Naive thymus-derived CD8-positive, alpha-beta T cell (primary cell): ENCODE measurements at regions not wholly inside any gene's neighbourhood (a gene's known extent, or its start where the extent isn't known, plus 50 kb on each side); places are given as distances from the start of the nearest gene placed in this dataset.
"Not testable (repeated sequence)": the region's sequence is repeated elsewhere in the genome, so short reads cannot be mapped to it uniquely, and the experiment has no call there.

Experiments used
- ATAC-seq, 2 donors: fragments of 150-1000 bp; cut with Tn5 transposase in 1 of 2; sonication (Bioruptor Pico), chemical (Tn5 transposase) in 1 of 2; 1 replicate in 1 of 2; 2 replicates in 1 of 2; pipeline ENCODE4 v1.10.0; 2021; ENCODE audit warnings: mild to moderate bottlenecking in 2 of 2, moderate library complexity in 2 of 2
- POLR2A ChIA-PET: fragments of 350-600 bp; sonication (Branson Sonifier 250); formaldehyde crosslinking; loops from one replicate; lab custom pipeline; 2021; ENCODE audit warnings: antibody characterized with exemption; lab: Charles Lee
- DNase-seq, 10 donors: peaks; one replicate each; pipeline versions ENCODE4 v3.0.0 to v3.0.0-alpha.2; 2020 to 2022
- H3K27ac Mint-ChIP-seq, 10 donors: one replicate each; pipeline ENCODE4 v1.8.0; 2020 to 2022; ENCODE audit warnings: mild to moderate bottlenecking in 10 of 10, mixed read lengths in 10 of 10, moderate library complexity in 4 of 10, inconsistent platforms in 1 of 10
- H3K27me3 Mint-ChIP-seq, 5 donors: one replicate each; pipeline ENCODE4 v1.8.0; 2021 to 2022; ENCODE audit warnings: mixed read lengths in 5 of 5
- H3K36me3 Mint-ChIP-seq, 3 donors: one replicate each; pipeline ENCODE4 v1.8.0; 2020 to 2022; ENCODE audit warnings: mixed read lengths in 3 of 3, mild to moderate bottlenecking in 2 of 3, inconsistent platforms in 1 of 3
- H3K4me1 Mint-ChIP-seq, 4 donors: one replicate each; pipeline ENCODE4 v1.8.0; 2021 to 2022; ENCODE audit warnings: mixed read lengths in 4 of 4
- H3K4me3 Mint-ChIP-seq, 10 donors: one replicate each; pipeline ENCODE4 v1.8.0; 2020 to 2022; ENCODE audit warnings: mild to moderate bottlenecking in 10 of 10, mixed read lengths in 10 of 10, moderate library complexity in 6 of 10, inconsistent platforms in 1 of 10
- H3K9me3 Mint-ChIP-seq, 9 donors: one replicate each; pipeline ENCODE4 v1.8.0; 2020 to 2022; ENCODE audit warnings: mixed read lengths in 9 of 9, mild to moderate bottlenecking in 3 of 9, inconsistent platforms in 1 of 9, moderate library complexity in 1 of 9

DNA sequence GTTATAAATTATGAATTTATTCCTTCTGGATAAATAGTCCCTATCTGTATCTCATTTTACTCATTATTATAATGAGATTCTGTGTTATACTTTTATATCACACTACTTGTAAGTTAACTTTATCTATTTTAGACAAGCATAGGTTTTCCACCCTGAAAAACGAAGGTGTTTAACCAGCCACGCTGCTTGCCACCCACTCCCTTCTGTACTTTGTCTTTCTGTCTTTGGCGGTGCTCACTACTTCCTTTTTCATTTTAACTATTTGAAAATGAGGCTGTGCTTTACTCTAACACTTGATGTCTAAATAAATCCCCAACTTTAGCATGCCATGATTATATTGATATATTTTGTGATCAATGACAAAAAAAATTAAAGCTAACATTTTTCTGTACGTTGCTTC is 952.9 kb downstream of the DNAJB9 start:
- Mint-ChIP-seq H3K27me3 (no peaks in the 10 kb centered on the region), H3K4me3 (no peak overlapping the region), H3K36me3 (no peaks in the 10 kb centered on the region), H3K27ac (no peak overlapping the region), H3K4me1 (no peaks in the 10 kb centered on the region), H3K9me3 (peaks cover 0 to 4% (median 0%) of the 10 kb centered on the region in 9 donors)
- ATAC-seq (no peak), DNase-seq (no peak)
- POLR2A ChIA-PET = no interaction called here

DNA sequence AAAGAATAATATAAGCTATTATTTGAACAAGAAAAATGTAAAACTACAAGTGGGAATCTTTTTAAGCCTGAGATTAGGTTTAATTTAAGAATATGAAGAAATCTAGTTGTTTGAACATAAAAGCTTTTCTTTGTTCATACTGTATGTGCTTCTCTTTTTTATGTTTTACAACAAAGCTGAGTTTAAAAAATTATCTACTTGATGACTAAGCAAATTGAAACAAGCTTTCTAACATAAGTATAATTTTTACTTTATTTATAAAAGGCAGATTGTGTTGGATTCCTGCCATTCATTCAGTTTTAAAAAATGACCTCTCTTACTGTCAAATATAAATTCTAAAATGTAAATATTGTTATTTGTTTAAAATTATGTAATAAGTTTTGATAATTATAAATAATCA is 958.2 kb downstream of the DNAJB9 start:
- POLR2A ChIA-PET = no interaction called here
- Mint-ChIP-seq H3K4me1 (no peaks in the 10 kb centered on the region), H3K9me3 (peaks cover 0 to 6% (median 0%) of the 10 kb centered on the region in 9 donors), H3K36me3 (no peaks in the 10 kb centered on the region), H3K4me3 (no peak overlapping the region), H3K27ac (no peak overlapping the region), H3K27me3 (no peaks in the 10 kb centered on the region)
- ATAC-seq (no peak), DNase-seq (no peak)

DNA sequence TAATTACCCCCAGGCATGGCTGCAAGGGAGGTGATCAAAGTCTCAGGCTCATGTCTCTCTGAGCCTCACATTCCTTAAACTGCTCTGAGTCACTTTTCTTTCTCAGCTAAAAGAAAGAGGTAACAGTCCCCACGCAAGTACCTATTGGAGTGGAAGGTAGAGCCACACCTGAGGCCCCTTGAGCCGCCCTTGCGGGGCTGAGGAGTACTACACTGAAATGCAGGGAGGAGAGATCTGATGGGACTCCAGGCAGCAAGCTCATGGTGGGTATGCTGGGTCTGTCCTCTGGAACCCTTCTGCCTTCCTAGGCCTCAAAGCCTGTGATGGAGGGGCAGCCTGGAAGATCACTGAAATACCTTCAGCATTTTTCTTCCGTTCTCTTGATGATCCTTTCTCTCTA is 960.0 kb downstream of the DNAJB9 start:
- POLR2A ChIA-PET = no interaction called here
- Mint-ChIP-seq H3K4me3 (no peak overlapping the region), H3K4me1 (no peaks in the 10 kb centered on the region), H3K36me3 (no peaks in the 10 kb centered on the region), H3K27me3 (no peaks in the 10 kb centered on the region), H3K9me3 (peaks cover 0 to 8% (median 0%) of the 10 kb centered on the region in 9 donors), H3K27ac (no peak overlapping the region)
- ATAC-seq (no peak), DNase-seq (no peak)

GRCh38 chr7:109532262-109532992 is 962.8 kb downstream of the DNAJB9 start:
- Mint-ChIP-seq H3K27ac (no peak overlapping the region), H3K27me3 (no peaks in the 10 kb centered on the region), H3K4me1 (no peaks in the 10 kb centered on the region), H3K36me3 (no peaks in the 10 kb centered on the region), H3K4me3 (no peak overlapping the region), H3K9me3 (peaks cover 0 to 8% (median 0%) of the 10 kb centered on the region in 9 donors)
- ATAC-seq = no peak
- DNase-seq = no peak
- POLR2A ChIA-PET = no interaction called here

DNA sequence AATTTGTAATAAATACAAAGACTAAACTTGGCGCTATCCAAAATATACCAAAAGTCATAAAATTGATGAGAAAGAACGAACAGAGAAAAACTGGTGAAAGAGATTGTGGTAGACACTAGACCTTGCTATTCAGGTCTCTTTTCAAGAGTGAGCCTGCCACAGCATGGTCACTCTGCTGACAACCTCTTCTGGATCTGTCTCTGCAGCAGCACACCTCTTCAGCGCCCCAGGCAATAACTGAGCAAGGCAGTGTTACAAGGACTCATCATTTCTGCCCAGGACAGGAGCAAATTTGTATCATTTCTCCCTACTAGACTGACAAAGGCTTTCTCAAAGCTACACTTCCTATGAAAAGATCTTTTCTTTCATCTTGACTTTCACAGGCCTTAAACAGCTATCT is 976.0 kb downstream of the DNAJB9 start:
- DNase-seq (no peak), ATAC-seq (no peak)
- H3K9me3 Mint-ChIP-seq = peaks cover 0 to 8% (median 2%) of the 10 kb centered on the region in 9 donors
- no peaks in the 10 kb centered on the region for H3K4me1 Mint-ChIP-seq
- peaks cover 0 to 2% (median 0%) of the 10 kb centered on the region in 5 donors for H3K27me3 Mint-ChIP-seq
- peaks cover 0 to 3% (median 0%) of the 10 kb centered on the region in 3 donors for H3K36me3 Mint-ChIP-seq
- POLR2A ChIA-PET = no interaction called here
- H3K4me3 Mint-ChIP-seq = no peak overlapping the region
- no peak overlapping the region for H3K27ac Mint-ChIP-seq

GRCh38 chr7:109549471-109550193 is 980.0 kb downstream of the DNAJB9 start:
- no peak overlapping the region for H3K27ac Mint-ChIP-seq
- peaks cover 2 to 27% (median 15%) of the 10 kb centered on the region in 9 donors for H3K9me3 Mint-ChIP-seq
- DNase-seq (no peak), ATAC-seq (no peak)
- H3K36me3 Mint-ChIP-seq = peaks cover 0 to 6% (median 0%) of the 10 kb centered on the region in 3 donors
- POLR2A ChIA-PET = no interaction called here
- no peaks in the 10 kb centered on the region for H3K4me1 Mint-ChIP-seq
- no peak overlapping the region for H3K4me3 Mint-ChIP-seq
- H3K27me3 Mint-ChIP-seq = peaks cover 0 to 2% (median 0%) of the 10 kb centered on the region in 5 donors

DNA sequence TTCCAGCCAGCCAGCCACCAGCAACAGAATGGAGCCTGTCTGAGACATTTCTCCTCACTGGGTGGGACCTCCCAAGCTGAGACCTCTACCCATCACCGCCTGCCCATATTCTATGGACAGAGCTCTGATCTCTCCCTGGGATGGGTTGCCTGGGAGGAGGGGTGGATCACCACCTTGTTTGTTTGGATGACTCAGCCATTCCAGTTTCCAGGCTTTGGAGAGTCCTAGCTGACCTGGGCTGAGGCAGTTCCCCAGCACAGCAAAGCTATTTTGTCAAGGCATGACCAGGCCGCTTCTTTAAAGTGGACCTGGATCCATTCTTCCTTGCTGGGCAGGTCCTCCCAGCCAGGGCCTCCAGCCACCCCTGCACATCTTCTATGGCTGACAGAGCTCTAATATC is 982.3 kb downstream of the DNAJB9 start:
- no peak overlapping the region for H3K27ac Mint-ChIP-seq
- H3K36me3 Mint-ChIP-seq = peaks cover 0 to 6% (median 0%) of the 10 kb centered on the region in 3 donors
- POLR2A ChIA-PET = no interaction called here
- H3K27me3 Mint-ChIP-seq = peaks cover 0 to 2% (median 0%) of the 10 kb centered on the region in 5 donors
- H3K4me3 Mint-ChIP-seq = no peak overlapping the region
- H3K4me1 Mint-ChIP-seq = no peaks in the 10 kb centered on the region
- peaks cover 0 to 41% (median 20%) of the 10 kb centered on the region in 9 donors for H3K9me3 Mint-ChIP-seq
- ATAC-seq (no peak), DNase-seq (no peak)

DNA sequence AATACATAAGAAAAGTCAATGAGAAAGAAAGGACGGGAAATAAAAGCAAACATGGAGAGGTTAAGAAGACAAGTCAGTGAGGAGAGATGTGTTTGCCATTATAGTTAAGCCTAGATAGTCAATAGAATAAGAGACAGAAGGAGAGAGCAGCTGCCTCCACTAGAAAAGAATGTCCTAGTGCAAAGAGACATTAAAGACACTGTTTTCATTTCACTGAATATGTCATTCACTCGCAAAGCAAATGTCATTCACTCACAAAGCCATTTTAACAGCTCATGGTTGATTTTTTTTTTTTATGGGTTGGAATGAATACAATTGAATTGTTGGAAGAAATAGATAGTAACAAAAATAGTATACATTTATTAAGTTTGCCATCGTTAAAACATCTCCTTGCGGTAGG is 1007.6 kb downstream of the DNAJB9 start:
- peaks cover 0 to 8% (median 0%) of the 10 kb centered on the region in 9 donors for H3K9me3 Mint-ChIP-seq
- no peaks in the 10 kb centered on the region for H3K4me1 Mint-ChIP-seq
- POLR2A ChIA-PET = no interaction called here
- DNase-seq (no peak), ATAC-seq (no peak)
- no peak overlapping the region for H3K4me3 Mint-ChIP-seq
- peaks cover 0 to 4% (median 0%) of the 10 kb centered on the region in 5 donors for H3K27me3 Mint-ChIP-seq
- peaks cover 0 to 7% (median 0%) of the 10 kb centered on the region in 3 donors for H3K36me3 Mint-ChIP-seq
- H3K27ac Mint-ChIP-seq = no peak overlapping the region

- H3K4me1 Mint-ChIP-seq = no peaks in the 10 kb centered on the region
- peaks cover 0 to 13% (median 4%) of the 10 kb centered on the region in 9 donors for H3K9me3 Mint-ChIP-seq
- no peak overlapping the region for H3K4me3 Mint-ChIP-seq
- peaks cover 0 to 7% (median 0%) of the 10 kb centered on the region in 3 donors for H3K36me3 Mint-ChIP-seq
- DNase-seq (no peak), ATAC-seq (no peak)
- POLR2A ChIA-PET = no interaction called here
- peaks cover 0 to 4% (median 0%) of the 10 kb centered on the region in 5 donors for H3K27me3 Mint-ChIP-seq
- no peak overlapping the region for H3K27ac Mint-ChIP-seq
These were observed 1010.2 kb downstream of the DNAJB9 start for GRCh38 chr7:109579901-109580300.

- H3K4me1 Mint-ChIP-seq = no peaks in the 10 kb centered on the region
- peaks cover 0 to 11% (median 0%) of the 10 kb centered on the region in 3 donors for H3K36me3 Mint-ChIP-seq
- H3K4me3 Mint-ChIP-seq = no peak overlapping the region
- ATAC-seq (no peak), DNase-seq (no peak)
- POLR2A ChIA-PET = no interaction called here
- no peak overlapping the region for H3K27ac Mint-ChIP-seq
- H3K27me3 Mint-ChIP-seq = peaks cover 0 to 4% (median 0%) of the 10 kb centered on the region in 5 donors
- peaks cover 0 to 22% (median 11%) of the 10 kb centered on the region in 9 donors for H3K9me3 Mint-ChIP-seq
These were observed 1012.5 kb downstream of the DNAJB9 start for GRCh38 chr7:109582211-109582610.

DNA sequence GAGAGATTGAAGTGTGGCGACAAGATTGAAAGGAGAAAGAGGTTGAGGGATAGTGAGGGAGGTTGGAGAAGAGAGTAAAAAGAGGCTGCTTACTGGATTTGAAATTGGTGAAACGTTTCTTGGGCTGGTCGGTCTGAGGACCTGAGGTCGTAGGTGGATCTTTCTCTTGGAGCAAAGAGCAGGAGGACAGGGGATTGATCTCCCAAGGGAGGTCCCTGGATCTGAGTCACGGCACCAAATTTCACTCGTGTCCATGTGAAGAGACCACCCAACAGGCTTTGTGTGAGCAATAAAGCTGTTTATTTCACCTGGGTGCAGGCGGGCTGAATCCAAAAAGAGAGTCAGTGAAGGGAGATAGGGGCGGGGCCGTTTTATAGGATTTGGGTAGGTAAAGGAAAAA is 1027.3 kb downstream of the DNAJB9 start:
- POLR2A ChIA-PET, DNase-seq, ATAC-seq, H3K4me1 Mint-ChIP-seq, H3K27ac Mint-ChIP-seq, H3K27me3 Mint-ChIP-seq, H3K4me3 Mint-ChIP-seq, H3K36me3 Mint-ChIP-seq: not testable (repeated sequence)
- H3K9me3 Mint-ChIP-seq = peaks cover 0 to 12% (median 0%) of the 10 kb centered on the region in 9 donors

DNA sequence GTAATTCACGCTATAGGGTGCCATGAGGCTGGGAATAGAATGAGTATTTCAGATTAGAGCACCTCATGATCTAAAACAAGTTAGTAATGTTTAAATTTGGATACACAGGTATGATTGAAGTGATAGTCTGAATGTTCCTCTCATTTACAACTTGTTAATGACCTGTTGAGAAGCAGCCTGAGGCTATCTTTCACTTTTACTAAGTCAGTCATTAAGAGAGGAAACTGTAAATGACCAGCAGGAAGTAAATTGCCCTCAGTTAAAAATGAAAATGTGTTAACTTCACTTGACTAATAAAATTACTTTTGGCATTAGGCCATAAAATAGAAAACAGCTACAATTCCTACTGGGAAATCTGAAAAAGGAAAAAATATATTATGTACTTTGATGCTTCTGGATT is 1042.0 kb downstream of the DNAJB9 start:
- DNase-seq = no peak
- Mint-ChIP-seq H3K36me3 (no peaks in the 10 kb centered on the region), H3K27me3 (peaks cover 0 to 4% (median 0%) of the 10 kb centered on the region in 5 donors), H3K4me1 (no peaks in the 10 kb centered on the region), H3K9me3 (peaks cover 0 to 14% (median 0%) of the 10 kb centered on the region in 9 donors), H3K4me3 (no peak overlapping the region), H3K27ac (no peak overlapping the region)
- POLR2A ChIA-PET = no interaction called here
- no peak for ATAC-seq

DNA sequence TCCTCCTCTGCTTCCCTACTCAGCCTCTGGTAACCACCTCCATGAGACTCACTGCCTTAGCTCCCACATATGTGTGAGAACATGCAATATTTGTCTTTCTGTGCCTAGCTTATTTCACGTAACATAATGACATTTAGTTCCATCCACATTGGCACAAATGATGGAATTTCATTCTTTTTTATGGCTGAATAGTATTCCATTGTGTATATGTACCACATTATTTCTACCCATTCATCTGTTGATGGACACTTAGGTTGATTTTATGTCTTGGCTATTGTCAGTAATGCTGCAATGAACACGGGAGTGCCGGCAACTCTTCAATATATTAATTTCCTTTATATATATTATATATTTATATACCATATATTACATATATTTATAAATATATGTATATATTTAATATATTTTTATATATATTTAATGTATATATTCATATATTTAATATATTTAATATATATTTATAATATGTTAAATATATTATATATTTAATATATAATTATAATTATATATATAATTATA is 1046.9 kb downstream of the DNAJB9 start:
- H3K27ac Mint-ChIP-seq = no peak overlapping the region
- ATAC-seq = no peak
- H3K36me3 Mint-ChIP-seq = no peaks in the 10 kb centered on the region
- H3K9me3 Mint-ChIP-seq = peaks cover 0 to 17% (median 0%) of the 10 kb centered on the region in 9 donors
- DNase-seq = no peak
- POLR2A ChIA-PET = no interaction called here
- no peaks in the 10 kb centered on the region for H3K27me3 Mint-ChIP-seq
- no peak overlapping the region for H3K4me3 Mint-ChIP-seq
- no peaks in the 10 kb centered on the region for H3K4me1 Mint-ChIP-seq
